K562 (cell line): ENCODE measurements at regions not wholly inside any gene's neighbourhood (a gene's known extent, or its start where the extent isn't known, plus 50 kb on each side); places are given as distances from the start of the nearest gene placed in this dataset.

Experiments
- ATAC-seq: fragments of 200-7000 bp; cut with Tn5 transposase; 3 replicates; pipeline ENCODE4 v1.9.1; 2020; ENCODE audit warnings: moderate library complexity
- BruUV-seq: library from RNA; stranded (reverse); fragments of 400-500 nt; replicated peaks from 2 replicates; lab custom pipeline; 2021; lab: Mats Ljungman, UMichigan
- CTCF ChIA-PET: fragments of 300-600 bp; formaldehyde crosslinking; extraction: SDS; loops from one replicate; lab custom pipeline; 2021; ENCODE audit warnings: low intra/inter-chr PET ratio; lab: Yijun Ruan, JAX
- POLR2A ChIA-PET: fragments of 300-600, 350-650 bp; sonication (Branson Sonifier 250); formaldehyde crosslinking; extraction: SDS; loops from one replicate; lab custom pipeline; 2021; ENCODE audit warnings: antibody characterized with exemption, inconsistent platforms; lab: Yijun Ruan, JAX
- DNase-seq, 4 experiments: peaks; one replicate each; pipeline versions ENCODE4 v3.0.0 to v3.0.0-alpha.2; 2011 to 2018; ENCODE audit warnings: low spot score in 3 of 4, mixed read lengths in 3 of 4; ENCODE audit errors: extremely low read depth in 1 of 4
- FAIRE-seq: peaks from 2 replicates; lab custom pipeline; 2011; peaks lifted over from hg19 to GRCh38; lab: Jason Lieb, UNC
- H2AFZ ChIP-seq: 2 replicates; pipeline ENCODE4 v1.6.0; 2011; ENCODE audit warnings: low read depth, low read length, control low read depth, inconsistent platforms
- H3K27ac ChIP-seq: fragments of 200-600 bp; 3 replicates; pipeline ENCODE4 v1.8.0; 2011; ENCODE audit warnings: low read depth, mild to moderate bottlenecking, control low read depth, inconsistent platforms, low read length, moderate library complexity, mixed read lengths; ENCODE audit errors: extremely low read depth
- H3K27me3 ChIP-seq, 2 experiments: fragments of 300-600 bp in 1 of 2; 2 replicates in 1 of 2; 3 replicates in 1 of 2; pipeline versions ENCODE4 v1.6.0 to v1.8.0; 2011; ENCODE audit warnings: inconsistent platforms in 2 of 2, low read length in 2 of 2, mild to moderate bottlenecking in 1 of 2, mixed read lengths in 1 of 2, moderate library complexity in 1 of 2; ENCODE audit not compliant: control insufficient read depth in 2 of 2, insufficient read depth in 2 of 2
- H3K36me3 ChIP-seq: fragments of 300-600 bp; 3 replicates; pipeline ENCODE4 v1.8.0; 2011; ENCODE audit warnings: mild to moderate bottlenecking, low read length, inconsistent platforms; ENCODE audit not compliant: control insufficient read depth, insufficient read depth
- H3K4me1 ChIP-seq, 2 experiments: fragments of 200-600 bp in 1 of 2; replicated peaks in 1 of 2; 2 replicates in 1 of 2; 3 replicates in 1 of 2; pipeline versions ENCODE4 v1.5.1 to v1.8.0; 2011; ENCODE audit warnings: inconsistent platforms in 2 of 2, low read length in 2 of 2, mild to moderate bottlenecking in 1 of 2, mixed read lengths in 1 of 2, moderate library complexity in 1 of 2; ENCODE audit not compliant: control insufficient read depth in 2 of 2, insufficient read depth in 2 of 2
- H3K4me2 ChIP-seq: 2 replicates; pipeline ENCODE4 v1.6.1; 2011; ENCODE audit warnings: low read length, control low read depth, inconsistent platforms, mixed read lengths; ENCODE audit not compliant: insufficient read depth
- H3K4me3 ChIP-seq: fragments of 200-600 bp; sonication (generic), shearing (Covaris generic); 2 replicates; pipeline ENCODE4 v1.5.1; 2016; ENCODE audit warnings: control low read depth, inconsistent platforms
- H3K79me2 ChIP-seq: fragments of 200-600 bp; 3 replicates; pipeline ENCODE4 v1.8.0; 2011; ENCODE audit warnings: low read length, inconsistent platforms; ENCODE audit not compliant: control insufficient read depth, insufficient read depth
- H3K9ac ChIP-seq, 2 experiments: 2 replicates each; pipeline versions ENCODE4 v1.6.0 to v1.6.1; 2011; ENCODE audit warnings: low read depth in 2 of 2, low read length in 2 of 2, control low read depth in 1 of 2, inconsistent platforms in 1 of 2, mild to moderate bottlenecking in 1 of 2, mixed read lengths in 1 of 2; ENCODE audit not compliant: insufficient read depth in 1 of 2
- H3K9me1 ChIP-seq: one replicate; pipeline ENCODE4 v1.6.0; 2011; ENCODE audit warnings: inconsistent platforms, mild to moderate bottlenecking, low read length, moderate library complexity; ENCODE audit not compliant: control insufficient read depth, insufficient read depth
- H3K9me3 ChIP-seq: replicated peaks from 2 replicates; pipeline ENCODE4 v1.5.1; 2011; ENCODE audit warnings: low read depth, low read length, inconsistent platforms; ENCODE audit not compliant: control insufficient read depth, insufficient read depth
- H4K20me1 ChIP-seq: replicated peaks from 2 replicates; pipeline ENCODE4 v1.6.1; 2011; ENCODE audit warnings: low read length, inconsistent platforms, mixed read lengths; ENCODE audit not compliant: control insufficient read depth, insufficient read depth
- BCL6 ChIP-seq: fragments of 250-450 bp; sonication (Bioruptor Pico); IDR thresholded peaks from 2 replicates; pipeline ENCODE4 v1.4.0; 2020
- CBFA2T3 ChIP-seq: fragments of 450-650 bp; IDR thresholded peaks from 2 replicates; pipeline ENCODE4 v1.6.1; 2017
- DMBX1 ChIP-seq: fragments of 250-450 bp; sonication (Bioruptor Pico); IDR thresholded peaks from 2 replicates; pipeline ENCODE4 v1.8.0; 2022; ENCODE audit warnings: inconsistent platforms, mild to moderate bottlenecking, moderate library complexity, borderline replicate concordance
- HCFC1 ChIP-seq: IDR thresholded peaks from 2 replicates; pipeline ENCODE4 v1.6.1; 2012; ENCODE audit warnings: low read depth, low read length, improper control_type of control experiment
- NR2C1 ChIP-seq, 2 experiments: fragments of 450-650 bp; IDR thresholded peaks; 2 replicates each; pipeline ENCODE4 v1.6.1; 2017; ENCODE audit warnings: mild to moderate bottlenecking in 2 of 2, antibody characterized with exemption in 1 of 2, inconsistent platforms in 1 of 2, missing compliant biosample characterization in 1 of 2, missing genetic modification characterization in 1 of 2
- PRMT5 ChIP-seq: sonication (generic); formaldehyde crosslinking; IDR thresholded peaks from 2 replicates; pipeline ENCODE4 v1.5.0; 2020; ENCODE audit warnings: missing genetic modification reagents
- RCOR1 ChIP-seq, 2 experiments: IDR thresholded peaks; 2 replicates each; pipeline ENCODE4 v1.6.1; 2012; ENCODE audit warnings: low read depth in 2 of 2, low read length in 2 of 2, borderline replicate concordance in 1 of 2, improper control_type of control experiment in 1 of 2
- SAFB2 ChIP-seq: fragments of 200-400 bp; formaldehyde crosslinking; IDR thresholded peaks from 2 replicates; pipeline ENCODE4 v1.6.1; 2018; ENCODE audit warnings: borderline replicate concordance, low read length, low read depth, moderate library complexity; ENCODE audit not compliant: severe bottlenecking
- YY1 ChIP-seq, 3 experiments: IDR thresholded peaks; 2 replicates each; pipeline ENCODE4 v1.6.1; 2011; ENCODE audit warnings: low read length in 2 of 3, mild to moderate bottlenecking in 2 of 3, moderate library complexity in 2 of 3, borderline replicate concordance in 1 of 3, control low read depth in 1 of 3, low read depth in 1 of 3; ENCODE audit not compliant: insufficient read depth in 3 of 3, insufficient replicate concordance in 2 of 3, control insufficient read depth in 1 of 3, insufficient read length in 1 of 3; ENCODE audit errors: extremely low read depth in 1 of 3
- ZNF12 ChIP-seq: sonication (generic); formaldehyde crosslinking; IDR thresholded peaks from 2 replicates; pipeline ENCODE4 v1.4.0; 2020; ENCODE audit warnings: mild to moderate bottlenecking, missing genetic modification reagents
- ZNF146 ChIP-seq: IDR thresholded peaks from one replicate; pipeline ENCODE4 v1.6.1; 2018; ENCODE audit warnings: missing compliant biosample characterization; ENCODE audit not compliant: unreplicated experiment
- ZNF699 ChIP-seq: fragments of 250-450 bp; sonication (Bioruptor Pico); IDR thresholded peaks from 2 replicates; pipeline ENCODE4 v1.8.0; 2021; ENCODE audit warnings: mild to moderate bottlenecking, moderate library complexity; ENCODE audit not compliant: insufficient replicate concordance
- WGBS: fragments of 100-300 bp; shearing (Covaris generic); methylation state at CpG from one replicate; pipeline ENCODE4 v1.1.6; 2016; ENCODE audit warnings: low coverage, mixed read lengths; ENCODE audit not compliant: insufficient coverage; ENCODE audit errors: missing lambda C conversion rate; 5-methylcytosine and 5-hydroxymethylcytosine counted together
- in situ Hi-C: fragments of 300-500 bp; cut with MboI; formaldehyde crosslinking; loops from 4 replicates; pipeline ENCODE4 v1.15.0; 2018; ENCODE audit warnings: inconsistent platforms, mixed read lengths
- intact Hi-C: fragments of 100-400 bp; cut with micrococcal nuclease; formaldehyde crosslinking; loops from 2 replicates; pipeline ENCODE4 v1.14.2; 2022
- TF ChIP-seq, protein P1 (sequence below): fragments of 250-450 bp; sonication (Bioruptor Pico); IDR thresholded peaks from 2 replicates; pipeline ENCODE4 v1.4.0; 2020; ENCODE audit warnings: borderline replicate concordance
- TF ChIP-seq, protein P2 (sequence below), 2 experiments: fragments of 200-800 bp in 1 of 2; sonication (Bioruptor generic) in 1 of 2; sonication (generic) in 1 of 2; formaldehyde crosslinking in 1 of 2; IDR thresholded peaks in 1 of 2; conservative IDR thresholded peaks in 1 of 2; 2 replicates each; pipeline versions ENCODE4 v1.5.0 to v1.6.1; 2016 to 2020; ENCODE audit warnings: missing compliant biosample characterization in 1 of 2, missing genetic modification characterization in 1 of 2, missing genetic modification reagents in 1 of 2
- TF ChIP-seq, protein P3 (sequence below): fragments of 250-450 bp; sonication (Bioruptor Pico); IDR thresholded peaks from 2 replicates; pipeline ENCODE4 v1.8.0; 2022; ENCODE audit warnings: inconsistent platforms, mild to moderate bottlenecking, moderate library complexity, borderline replicate concordance

DNA sequence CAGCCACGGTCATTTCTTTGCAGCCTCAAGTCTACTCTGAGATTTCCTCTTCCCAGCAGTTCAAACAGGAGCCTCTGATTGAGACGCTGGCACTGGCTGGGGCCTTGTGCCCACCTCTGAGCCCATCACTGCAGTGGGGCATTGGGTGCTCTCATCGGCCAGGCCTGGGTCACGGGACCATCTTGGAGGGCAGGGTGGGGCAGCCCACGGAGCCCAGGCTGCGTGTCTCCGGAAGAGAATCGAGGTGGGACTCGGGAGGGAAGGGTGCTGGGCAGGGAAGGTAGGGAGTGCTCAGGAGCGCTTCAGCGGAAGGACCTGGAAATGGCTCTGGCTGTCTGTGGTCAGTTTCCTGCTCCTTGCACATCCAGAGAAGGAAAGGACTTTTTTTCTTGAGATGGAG, 82.4 kb downstream of the RTP5 start:
- H3K4me3 ChIP-seq, result no peak overlapping the region
- H3K27me3 ChIP-seq, result peaks cover 0 to 7% of the 10 kb centered on the region in 2 experiments; a peak in 1 of 5 replicates
- H3K27ac ChIP-seq, result no peak overlapping the region
- in situ Hi-C loops (no loop called here), intact Hi-C loops (loop anchor here (5.0 kb wide), 1 partner anchor 70 kb away; no protein-coding TSS in a partner anchor)
- WGBS, result 47% methylated on average over 11 of the region's 11 CpGs
- H3K9me1 ChIP-seq, result no peaks in the 10 kb centered on the region
- DNase-seq, result no peak
- peaks cover 0 to 20% of the 10 kb centered on the region in 2 experiments; a peak in 2 of 5 replicates for H3K4me1 ChIP-seq
- ATAC-seq, result no peak
- no peak overlapping the region for H3K4me2 ChIP-seq
- no peak for FAIRE-seq
- H3K79me2 ChIP-seq, result no peaks in the 10 kb centered on the region
- ChIA-PET CTCF (interaction anchor here (1.1 kb wide), 1 partner anchor 47 kb away, joined by 3 read pairs; no protein-coding TSS in a partner anchor), POLR2A (interaction anchor here (0.8 kb wide), 1 partner anchor 71 kb away, joined by 3 read pairs; no protein-coding TSS in a partner anchor)
- no peaks in the 10 kb centered on the region for H3K36me3 ChIP-seq
- TF ChIP-seq ZNF12 (CRISPR knock-in tag) (no peak), SAFB2 (no peak), HCFC1 (no peak), DMBX1 (CRISPR knock-in tag) (no peak), PRMT5 (CRISPR knock-in tag) (no peak), NR2C1 (IDR thresholded peaks at IDR 0.05) (no peak), NR2C1 (tag; IDR thresholded peaks at IDR 0.05) (no peak), YY1 (IDR thresholded peaks at IDR 0.05; ENCODE audit: borderline replicate concordance in 1 of 3, control insufficient read depth in 1 of 3, extremely low read depth in 1 of 3, insufficient read depth in 3 of 3, insufficient read length in 1 of 3, insufficient replicate concordance in 2 of 3, low read depth in 1 of 3, low read length in 2 of 3) (no peak), RCOR1 (IDR thresholded peaks at IDR 0.05; ENCODE audit: borderline replicate concordance in 1 of 2, low read depth in 2 of 2, low read length in 2 of 2) (no peak), ZNF146 (CRISPR knock-in tag) (no peak), ZNF699 (CRISPR knock-in tag) (no peak), BCL6 (no peak), CBFA2T3 (no peak)
- TF ChIP-seq, protein P1, sequence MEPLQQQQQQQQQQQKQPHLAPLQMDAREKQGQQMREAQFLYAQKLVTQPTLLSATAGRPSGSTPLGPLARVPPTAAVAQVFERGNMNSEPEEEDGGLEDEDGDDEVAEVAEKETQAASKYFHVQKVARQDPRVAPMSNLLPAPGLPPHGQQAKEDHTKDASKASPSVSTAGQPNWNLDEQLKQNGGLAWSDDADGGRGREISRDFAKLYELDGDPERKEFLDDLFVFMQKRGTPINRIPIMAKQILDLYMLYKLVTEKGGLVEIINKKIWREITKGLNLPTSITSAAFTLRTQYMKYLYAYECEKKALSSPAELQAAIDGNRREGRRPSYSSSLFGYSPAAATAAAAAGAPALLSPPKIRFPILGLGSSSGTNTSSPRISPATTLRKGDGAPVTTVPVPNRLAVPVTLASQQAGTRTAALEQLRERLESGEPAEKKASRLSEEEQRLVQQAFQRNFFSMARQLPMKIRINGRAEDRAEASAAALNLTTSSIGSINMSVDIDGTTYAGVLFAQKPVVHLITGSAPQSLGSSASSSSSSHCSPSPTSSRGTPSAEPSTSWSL (CRISPR knock-in tag), result no peak
- TF ChIP-seq, protein P2, sequence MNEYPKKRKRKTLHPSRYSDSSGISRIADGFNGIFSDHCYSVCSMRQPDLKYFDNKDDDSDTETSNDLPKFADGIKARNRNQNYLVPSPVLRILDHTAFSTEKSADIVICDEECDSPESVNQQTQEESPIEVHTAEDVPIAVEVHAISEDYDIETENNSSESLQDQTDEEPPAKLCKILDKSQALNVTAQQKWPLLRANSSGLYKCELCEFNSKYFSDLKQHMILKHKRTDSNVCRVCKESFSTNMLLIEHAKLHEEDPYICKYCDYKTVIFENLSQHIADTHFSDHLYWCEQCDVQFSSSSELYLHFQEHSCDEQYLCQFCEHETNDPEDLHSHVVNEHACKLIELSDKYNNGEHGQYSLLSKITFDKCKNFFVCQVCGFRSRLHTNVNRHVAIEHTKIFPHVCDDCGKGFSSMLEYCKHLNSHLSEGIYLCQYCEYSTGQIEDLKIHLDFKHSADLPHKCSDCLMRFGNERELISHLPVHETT (CRISPR knock-in tag; conservative IDR thresholded peaks at IDR 0.05 in 1 of 2, IDR thresholded peaks at IDR 0.05 in 1 of 2), result no peak
- TF ChIP-seq, protein P3, sequence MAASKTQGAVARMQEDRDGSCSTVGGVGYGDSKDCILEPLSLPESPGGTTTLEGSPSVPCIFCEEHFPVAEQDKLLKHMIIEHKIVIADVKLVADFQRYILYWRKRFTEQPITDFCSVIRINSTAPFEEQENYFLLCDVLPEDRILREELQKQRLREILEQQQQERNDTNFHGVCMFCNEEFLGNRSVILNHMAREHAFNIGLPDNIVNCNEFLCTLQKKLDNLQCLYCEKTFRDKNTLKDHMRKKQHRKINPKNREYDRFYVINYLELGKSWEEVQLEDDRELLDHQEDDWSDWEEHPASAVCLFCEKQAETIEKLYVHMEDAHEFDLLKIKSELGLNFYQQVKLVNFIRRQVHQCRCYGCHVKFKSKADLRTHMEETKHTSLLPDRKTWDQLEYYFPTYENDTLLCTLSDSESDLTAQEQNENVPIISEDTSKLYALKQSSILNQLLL (CRISPR knock-in tag), result no peak
- no peak overlapping the region for H2AFZ ChIP-seq
- 0 out of 2 replicates have a peak, but pooled peaks cover 4% of the 10 kb centered on the region for H4K20me1 ChIP-seq
- no TSS peak for BruUV-seq
- H3K9me3 ChIP-seq, result no peaks in the 10 kb centered on the region
- H3K9ac ChIP-seq, result 0 out of 4 replicates have a peak overlapping the region, but pooled peaks of 1 of the 2 experiments have one; percentile 58
